Osteoblast (primary cell): ENCODE measurements at regions not wholly inside any gene's neighbourhood (a gene's known extent, or its start where the extent isn't known, plus 50 kb on each side); places are given as distances from the start of the nearest gene placed in this dataset.

Source experiments
- DNase-seq: peaks from one replicate; pipeline ENCODE4 v3.0.0; 2011; ENCODE audit warnings: low spot score, mixed read lengths; ENCODE audit not compliant: insufficient read length; ENCODE audit errors: missing footprints
- H2AFZ ChIP-seq: 2 replicates; pipeline ENCODE4 v1.6.0; 2011; ENCODE audit warnings: mild to moderate bottlenecking, low read length
- H3K27ac ChIP-seq: 2 replicates; pipeline ENCODE4 v1.5.1; 2011; ENCODE audit warnings: mild to moderate bottlenecking, low read depth, low read length, moderate library complexity
- H3K27me3 ChIP-seq: 2 replicates; pipeline ENCODE4 v1.6.0; 2012; ENCODE audit warnings: mild to moderate bottlenecking, control low read depth, inconsistent platforms, low read length, moderate library complexity; ENCODE audit not compliant: insufficient read depth
- H3K36me3 ChIP-seq: 2 replicates; pipeline ENCODE4 v1.5.1; 2011; ENCODE audit warnings: mild to moderate bottlenecking, low read length, control low read depth, moderate library complexity; ENCODE audit not compliant: insufficient read depth
- H3K4me1 ChIP-seq: 2 replicates; pipeline ENCODE4 v1.5.1; 2011; ENCODE audit warnings: mild to moderate bottlenecking, low read length, control low read depth, moderate library complexity; ENCODE audit not compliant: insufficient read depth
- H3K4me2 ChIP-seq: 2 replicates; pipeline ENCODE4 v1.6.0; 2011; ENCODE audit warnings: mild to moderate bottlenecking, low read length; ENCODE audit not compliant: insufficient read depth
- H3K4me3 ChIP-seq: fragments of 200-600 bp; sonication (generic); 3 replicates; pipeline ENCODE4 v1.5.1; 2012; ENCODE audit warnings: mild to moderate bottlenecking, low read length, inconsistent platforms; ENCODE audit not compliant: insufficient read depth
- H3K79me2 ChIP-seq: 2 replicates; pipeline ENCODE4 v1.6.0; 2012; ENCODE audit warnings: mild to moderate bottlenecking, low read length, control low read depth, inconsistent platforms; ENCODE audit not compliant: insufficient read depth
- H3K9me3 ChIP-seq: 2 replicates; pipeline ENCODE4 v1.5.1; 2011; ENCODE audit warnings: low read depth, low read length, control low read depth
- H4K20me1 ChIP-seq: 2 replicates; pipeline ENCODE4 v1.6.0; 2012; ENCODE audit warnings: mild to moderate bottlenecking, low read length, control low read depth; ENCODE audit not compliant: insufficient read depth
- TF ChIP-seq, protein P1 (sequence below): IDR thresholded peaks from 2 replicates; pipeline ENCODE4 v1.5.1; 2011; ENCODE audit warnings: mild to moderate bottlenecking, low read depth, low read length, moderate library complexity; ENCODE audit errors: extremely low read depth

- H3K27ac ChIP-seq = no peak overlapping the region
- H3K27me3 ChIP-seq = peaks cover 4% of the 10 kb centered on the region
- H3K36me3 ChIP-seq = no peaks in the 10 kb centered on the region
- no peaks in the 10 kb centered on the region for H3K9me3 ChIP-seq
- no peaks in the 10 kb centered on the region for H4K20me1 ChIP-seq
- TF ChIP-seq, protein P1, sequence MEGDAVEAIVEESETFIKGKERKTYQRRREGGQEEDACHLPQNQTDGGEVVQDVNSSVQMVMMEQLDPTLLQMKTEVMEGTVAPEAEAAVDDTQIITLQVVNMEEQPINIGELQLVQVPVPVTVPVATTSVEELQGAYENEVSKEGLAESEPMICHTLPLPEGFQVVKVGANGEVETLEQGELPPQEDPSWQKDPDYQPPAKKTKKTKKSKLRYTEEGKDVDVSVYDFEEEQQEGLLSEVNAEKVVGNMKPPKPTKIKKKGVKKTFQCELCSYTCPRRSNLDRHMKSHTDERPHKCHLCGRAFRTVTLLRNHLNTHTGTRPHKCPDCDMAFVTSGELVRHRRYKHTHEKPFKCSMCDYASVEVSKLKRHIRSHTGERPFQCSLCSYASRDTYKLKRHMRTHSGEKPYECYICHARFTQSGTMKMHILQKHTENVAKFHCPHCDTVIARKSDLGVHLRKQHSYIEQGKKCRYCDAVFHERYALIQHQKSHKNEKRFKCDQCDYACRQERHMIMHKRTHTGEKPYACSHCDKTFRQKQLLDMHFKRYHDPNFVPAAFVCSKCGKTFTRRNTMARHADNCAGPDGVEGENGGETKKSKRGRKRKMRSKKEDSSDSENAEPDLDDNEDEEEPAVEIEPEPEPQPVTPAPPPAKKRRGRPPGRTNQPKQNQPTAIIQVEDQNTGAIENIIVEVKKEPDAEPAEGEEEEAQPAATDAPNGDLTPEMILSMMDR = no peak
- no peak overlapping the region for H3K4me3 ChIP-seq
- no peaks in the 10 kb centered on the region for H3K79me2 ChIP-seq
- H3K4me1 ChIP-seq = no peaks in the 10 kb centered on the region
- H3K4me2 ChIP-seq = no peak overlapping the region
- no peak for DNase-seq
- no peak overlapping the region for H2AFZ ChIP-seq
These were observed 223.7 kb downstream of the BUB3 start for GRCh38 chr10:123377883-123378282.

- Histone ChIP-seq H4K20me1 (no peaks in the 10 kb centered on the region), H3K4me3 (no peak overlapping the region), H3K36me3 (no peaks in the 10 kb centered on the region), H3K27me3 (peaks cover 4% of the 10 kb centered on the region), H3K4me2 (no peak overlapping the region), H3K79me2 (no peaks in the 10 kb centered on the region), H3K4me1 (no peaks in the 10 kb centered on the region), H2AFZ (no peak overlapping the region), H3K27ac (no peak overlapping the region), H3K9me3 (no peaks in the 10 kb centered on the region)
- TF ChIP-seq, protein P1 = no peak
- no peak for DNase-seq
These were observed 224.1 kb downstream of the BUB3 start for GRCh38 chr10:123378302-123378701.

DNA sequence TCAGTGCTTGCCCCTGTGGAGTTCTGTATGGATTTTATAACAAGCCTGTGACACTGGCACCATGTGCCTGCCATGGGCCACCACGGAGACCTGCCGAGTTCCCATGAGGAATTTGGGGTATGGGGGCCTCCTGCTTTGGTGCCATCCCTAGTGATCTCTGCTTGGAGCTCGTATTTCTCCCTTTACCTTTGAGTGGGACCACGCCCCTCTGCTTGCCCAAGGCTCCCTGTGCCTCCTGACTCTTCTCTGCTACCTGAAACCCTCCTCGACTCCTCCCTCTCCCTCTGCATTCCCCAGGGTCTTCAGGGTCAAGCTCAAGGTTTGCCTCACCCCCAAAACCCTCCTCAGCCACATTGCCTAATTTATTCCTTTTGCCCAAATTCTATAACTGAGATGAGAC is 225.0 kb downstream of the BUB3 start:
- TF ChIP-seq, protein P1 = no peak
- Histone ChIP-seq H3K27me3 (peaks cover 3% of the 10 kb centered on the region), H3K4me3 (no peak overlapping the region), H3K27ac (no peak overlapping the region), H3K4me1 (no peaks in the 10 kb centered on the region), H3K4me2 (no peak overlapping the region), H3K9me3 (no peaks in the 10 kb centered on the region), H3K79me2 (no peaks in the 10 kb centered on the region), H2AFZ (no peak overlapping the region), H3K36me3 (no peaks in the 10 kb centered on the region), H4K20me1 (no peaks in the 10 kb centered on the region)
- DNase-seq = no peak

DNA sequence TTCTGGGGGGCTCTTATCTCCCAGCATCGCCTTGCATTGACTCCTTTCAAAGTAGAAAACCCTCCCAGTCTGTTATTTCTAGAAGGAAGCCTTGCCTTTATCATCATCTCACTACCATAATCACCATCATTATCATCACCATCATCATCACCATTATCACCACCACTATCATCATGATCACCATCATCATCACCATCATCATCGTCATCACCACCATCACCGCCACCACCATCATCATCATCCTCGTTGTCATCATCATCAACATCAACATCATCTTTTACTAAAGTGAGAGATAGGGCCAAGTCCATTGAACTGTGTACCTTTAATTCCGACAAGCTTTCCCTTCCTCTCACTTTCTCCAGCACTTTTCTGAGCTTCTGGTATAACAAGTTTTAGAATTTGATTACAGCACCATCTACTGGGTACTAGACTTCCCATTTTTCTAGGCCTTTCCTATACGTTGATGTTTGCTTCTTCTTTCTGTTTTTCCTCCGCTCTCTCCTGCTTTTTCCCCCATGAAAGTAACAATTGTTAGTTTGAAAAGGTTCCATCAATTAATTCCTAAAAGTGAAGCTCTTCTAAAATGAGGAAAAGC is 226.4 kb downstream of the BUB3 start:
- Histone ChIP-seq H4K20me1 (no peaks in the 10 kb centered on the region), H3K9me3 (no peaks in the 10 kb centered on the region), H3K4me3 (no peak overlapping the region), H3K4me1 (no peaks in the 10 kb centered on the region), H3K27ac (no peak overlapping the region), H3K79me2 (no peaks in the 10 kb centered on the region), H2AFZ (no peak overlapping the region), H3K36me3 (no peaks in the 10 kb centered on the region), H3K4me2 (no peak overlapping the region), H3K27me3 (no peaks in the 10 kb centered on the region)
- DNase-seq = no peak
- TF ChIP-seq, protein P1 = peak; percentile 45
